ENCODE measurements at regions not wholly inside any gene's neighbourhood (a gene's known extent, or its start where the extent isn't known, plus 50 kb on each side); places are given as distances from the start of the nearest gene placed in this dataset.

DNA sequence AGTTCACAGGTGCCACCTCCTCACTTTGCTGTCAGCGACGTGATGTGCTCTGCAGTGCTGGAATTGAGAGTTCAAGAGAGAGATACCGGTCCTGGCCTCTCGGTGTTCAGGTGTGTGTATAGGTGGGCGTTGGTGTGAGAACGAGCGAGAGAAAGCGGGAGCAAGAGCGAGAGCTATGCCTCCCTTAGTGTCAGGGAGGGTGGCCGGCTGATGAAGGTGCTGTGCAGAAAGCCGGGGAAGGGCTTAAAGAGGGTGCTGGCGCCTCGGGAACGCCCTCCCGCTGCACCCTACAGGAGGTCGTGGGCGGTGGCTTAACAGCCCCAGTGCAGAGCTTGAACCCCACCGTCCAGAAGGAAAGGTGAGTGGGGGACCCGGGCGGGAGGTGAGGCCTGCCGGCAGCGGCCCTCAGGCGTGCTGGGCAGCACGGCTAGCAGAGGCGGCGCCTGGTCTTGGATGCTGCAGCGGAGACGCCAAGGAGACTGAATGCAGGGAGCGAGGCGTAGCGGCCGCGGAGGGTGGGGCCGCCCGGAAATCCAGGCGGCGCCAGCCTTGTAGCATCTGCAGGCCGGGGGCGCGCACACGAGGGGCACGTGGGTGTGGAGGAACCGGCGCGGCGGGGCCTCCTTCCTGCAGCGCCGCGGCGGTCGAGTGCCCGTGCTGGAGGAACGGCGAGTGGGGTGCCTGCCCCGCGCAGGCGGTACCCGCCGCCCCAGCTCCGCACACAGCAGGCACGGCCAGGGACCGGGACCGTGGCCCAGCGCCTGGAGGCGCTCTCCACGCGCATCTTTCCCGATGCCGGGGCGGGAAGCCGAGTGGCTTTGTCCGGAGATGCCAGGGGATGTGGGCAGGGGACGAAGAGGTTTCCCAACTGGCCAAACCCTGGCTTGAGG lies 246.8 kb upstream of the TOPAZ1 start:
- TF ChIP-seq CTCF (IDR thresholded peaks at IDR 0.05) (no peak), POLR2A (IDR thresholded peaks at IDR 0.05) (no peak), POLR2AphosphoS5 (IDR thresholded peaks at IDR 0.05) (no peak)

Data from gastroesophageal sphincter (tissue), 3 donors.